ENCODE measurements at regions not wholly inside any gene's neighbourhood (a gene's known extent, or its start where the extent isn't known, plus 50 kb on each side); places are given as distances from the start of the nearest gene placed in this dataset.

- TF ChIP-seq CCDC6 (CRISPR knock-in tag; IDR thresholded peaks at IDR 0.05) (no peak), SNAI1 (CRISPR knock-in tag; IDR thresholded peaks at IDR 0.05; ENCODE audit: borderline replicate concordance) (no peak), PREB (CRISPR knock-in tag; IDR thresholded peaks at IDR 0.05) (no peak), GPBP1L1 (CRISPR knock-in tag; IDR thresholded peaks at IDR 0.05) (no peak), IRF9 (CRISPR knock-in tag; IDR thresholded peaks at IDR 0.05; ENCODE audit: borderline replicate concordance) (no peak), BORCS8-MEF2B (CRISPR knock-in tag; IDR thresholded peaks at IDR 0.05) (no peak), SAP130 (CRISPR knock-in tag; IDR thresholded peaks at IDR 0.05; ENCODE audit: low read depth) (peak; percentile 34; the same call in 1 of the 2 replicates), PHF5A (CRISPR knock-in tag; IDR thresholded peaks at IDR 0.05; ENCODE audit: low read depth, unreplicated experiment) (no peak), ZNF580 (CRISPR knock-in tag; IDR thresholded peaks at IDR 0.05; ENCODE audit: borderline replicate concordance, low read depth) (no peak), ZNF326 (CRISPR knock-in tag; IDR thresholded peaks at IDR 0.05; ENCODE audit: borderline replicate concordance) (no peak), ZNF468 (CRISPR knock-in tag; IDR thresholded peaks at IDR 0.05) (no peak), THYN1 (CRISPR knock-in tag; IDR thresholded peaks at IDR 0.05; ENCODE audit: borderline replicate concordance, low read depth) (no peak), EHMT2 (IDR thresholded peaks at IDR 0.05; ENCODE audit: borderline replicate concordance, low read depth, low read length) (peak; percentile 52; the same call in 1 of the 2 replicates), MIXL1 (CRISPR knock-in tag; IDR thresholded peaks at IDR 0.05) (no peak), ZNF253 (CRISPR knock-in tag; IDR thresholded peaks at IDR 0.05; ENCODE audit: borderline replicate concordance) (no peak), ARID4A (CRISPR knock-in tag; IDR thresholded peaks at IDR 0.05; ENCODE audit: borderline replicate concordance) (no peak), MTA3 (CRISPR knock-in tag; IDR thresholded peaks at IDR 0.05) (no peak), ZNF383 (CRISPR knock-in tag; IDR thresholded peaks at IDR 0.05; ENCODE audit: borderline replicate concordance) (no peak), TFAP4 (IDR thresholded peaks at IDR 0.05; ENCODE audit: borderline replicate concordance, low read depth) (no peak), ZNF17 (CRISPR knock-in tag; IDR thresholded peaks at IDR 0.05) (no peak)
These were observed 112.9 kb downstream of the LMO3 start (continued) for GRCh38 chr12:16492820-16493797.

Data from HepG2 (cell line).